GM18520 (cell line): ENCODE measurements at regions not wholly inside any gene's neighbourhood (a gene's known extent, or its start where the extent isn't known, plus 50 kb on each side); places are given as distances from the start of the nearest gene placed in this dataset.

ENCODE experiments used
- ATAC-seq: cut with Tn5 transposase; IDR thresholded peaks from one replicate; pipeline ENCODE4 v1.9.1; 2021; ENCODE audit not compliant: unreplicated experiment

- ATAC-seq: no peak
These were observed 749.1 kb upstream of the SORCS1 start for GRCh38 chr10:107913317-107914294.

GRCh38 chr10:107901076-107901475 is 736.6 kb upstream of the SORCS1 start:
- ATAC-seq: no peak

GRCh38 chr10:107900131-107900530 is 735.6 kb upstream of the SORCS1 start:
- ATAC-seq: no peak

- no peak for ATAC-seq
These were observed 735.1 kb upstream of the SORCS1 start for GRCh38 chr10:107899502-107900062.

DNA sequence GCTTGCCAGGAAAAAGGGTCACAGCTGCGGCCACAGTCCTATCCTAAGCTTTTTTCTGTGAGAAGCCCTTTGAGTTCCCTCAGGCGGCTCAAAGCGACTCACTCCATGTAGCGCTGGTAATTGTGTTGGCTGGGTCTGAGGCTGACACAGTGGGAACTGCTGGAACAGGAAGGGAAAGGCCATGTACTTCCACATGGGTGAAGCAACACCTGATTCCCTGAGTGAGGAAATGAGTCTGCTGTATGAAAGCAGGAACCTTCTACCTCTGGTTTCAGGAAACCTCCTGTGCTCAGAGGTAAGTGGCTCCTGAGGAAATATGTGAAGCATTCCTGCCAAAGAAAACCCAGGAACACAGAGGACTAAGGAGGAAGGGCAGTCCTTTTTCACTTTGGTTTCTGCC is 734.6 kb upstream of the SORCS1 start:
- no peak for ATAC-seq

DNA sequence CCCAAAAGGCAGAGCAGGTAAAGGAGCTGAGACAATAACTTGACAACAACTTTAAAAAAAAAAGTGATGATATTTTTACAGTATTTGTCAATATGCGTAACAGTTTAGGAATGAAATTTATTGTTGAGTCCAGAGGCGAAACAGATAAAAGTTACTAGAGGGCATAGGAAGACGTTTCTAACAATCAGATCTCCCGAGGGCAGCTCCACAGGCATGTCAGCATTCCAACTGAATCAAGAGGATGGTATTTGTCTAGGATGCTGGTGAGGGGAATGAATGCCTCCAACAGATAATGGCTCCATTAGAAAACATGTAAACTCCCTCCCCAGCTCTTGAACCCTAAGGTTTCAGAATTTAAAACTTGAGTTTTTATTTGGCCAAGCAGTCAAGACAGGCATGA is 733.9 kb upstream of the SORCS1 start:
- ATAC-seq: no peak

- no peak for ATAC-seq
These were observed 730.0 kb upstream of the SORCS1 start for GRCh38 chr10:107894516-107894915.

GRCh38 chr10:107889105-107889504 is 724.6 kb upstream of the SORCS1 start:
- no peak for ATAC-seq

- ATAC-seq: no peak
These were observed 715.7 kb upstream of the SORCS1 start for GRCh38 chr10:107880185-107880584.

- no peak for ATAC-seq
These were observed 708.5 kb upstream of the SORCS1 start for GRCh38 chr10:107873007-107873406.

DNA sequence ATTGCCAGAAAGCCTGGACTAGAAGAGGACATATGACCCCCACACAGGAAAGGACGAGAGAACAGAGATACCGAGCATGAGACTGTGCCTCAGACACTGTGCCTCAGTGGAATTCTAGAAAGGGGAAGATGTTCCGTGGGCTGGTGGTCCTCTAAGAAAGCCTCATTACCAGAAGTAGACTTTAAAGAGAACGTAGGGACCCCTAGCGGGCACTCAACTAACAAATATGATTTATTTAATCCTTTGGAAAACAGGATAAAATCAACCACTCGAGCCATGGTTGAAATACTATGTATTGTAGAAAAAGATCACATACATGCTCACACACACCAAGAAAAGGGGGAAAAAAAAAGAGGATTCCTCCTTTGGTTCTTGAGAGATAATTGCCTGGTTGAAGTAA is 701.2 kb upstream of the SORCS1 start:
- no peak for ATAC-seq

- no peak for ATAC-seq
These were observed 694.6 kb upstream of the SORCS1 start for GRCh38 chr10:107859065-107859464.

DNA sequence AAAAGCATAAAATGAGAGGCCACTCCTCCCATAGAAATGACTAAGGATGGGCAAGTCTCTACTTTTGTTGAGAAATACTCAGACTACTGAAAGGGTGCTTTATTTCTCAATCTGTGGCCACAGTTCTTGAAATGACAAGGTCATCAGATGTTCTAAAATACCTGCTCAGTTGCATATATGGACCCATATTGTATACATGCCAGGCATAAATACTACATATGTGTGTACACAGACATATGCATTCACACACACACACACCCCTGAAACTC is 691.5 kb upstream of the SORCS1 start:
- ATAC-seq: no peak

GRCh38 chr10:107855301-107856046 is 691.0 kb upstream of the SORCS1 start:
- ATAC-seq: no peak

- no peak for ATAC-seq
These were observed 684.3 kb upstream of the SORCS1 start for GRCh38 chr10:107848726-107849360.

- peak; percentile 93 for ATAC-seq
These were observed 683.1 kb upstream of the SORCS1 start for GRCh38 chr10:107847620-107848019.

DNA sequence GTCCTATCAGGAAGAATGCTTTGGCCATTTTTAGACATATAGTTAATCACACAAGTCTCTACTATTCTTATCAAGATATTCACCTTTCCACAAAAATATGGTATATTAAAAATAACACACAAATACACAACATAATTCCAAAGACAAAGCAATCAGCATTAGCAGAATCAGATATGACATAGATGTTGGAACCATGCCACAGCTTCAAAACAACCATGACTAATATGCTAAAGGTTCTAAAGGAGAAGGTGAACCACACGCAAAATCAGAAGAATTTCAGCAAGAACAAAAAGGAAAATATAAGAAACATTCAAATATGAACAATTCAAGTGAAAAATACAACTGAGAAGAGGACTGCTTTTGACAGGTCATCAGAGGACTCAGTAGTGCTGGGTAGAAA is 670.2 kb upstream of the SORCS1 start:
- no peak for ATAC-seq

- ATAC-seq: no peak
These were observed 667.3 kb upstream of the SORCS1 start for GRCh38 chr10:107831772-107832171.

GRCh38 chr10:107829161-107829560 is 664.7 kb upstream of the SORCS1 start:
- ATAC-seq: no peak

DNA sequence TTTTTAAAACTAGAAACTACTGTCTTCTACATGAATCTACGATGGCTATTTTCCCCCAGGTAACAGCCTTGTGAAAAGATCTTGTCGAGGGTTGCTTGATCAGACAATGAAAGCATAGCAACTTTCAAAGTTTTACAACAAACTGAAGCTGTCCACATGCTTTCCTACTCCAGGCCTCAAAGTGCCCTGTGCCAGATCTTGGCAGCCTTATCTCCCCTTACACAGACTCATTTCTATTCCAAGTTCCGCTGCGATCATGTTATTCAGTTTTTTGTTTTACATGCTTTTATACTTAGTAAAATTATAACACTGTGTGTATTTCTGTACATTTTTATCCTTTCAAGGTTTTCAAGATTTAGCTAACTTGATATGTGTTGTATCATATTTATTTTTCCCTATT is 661.7 kb upstream of the SORCS1 start:
- no peak for ATAC-seq

DNA sequence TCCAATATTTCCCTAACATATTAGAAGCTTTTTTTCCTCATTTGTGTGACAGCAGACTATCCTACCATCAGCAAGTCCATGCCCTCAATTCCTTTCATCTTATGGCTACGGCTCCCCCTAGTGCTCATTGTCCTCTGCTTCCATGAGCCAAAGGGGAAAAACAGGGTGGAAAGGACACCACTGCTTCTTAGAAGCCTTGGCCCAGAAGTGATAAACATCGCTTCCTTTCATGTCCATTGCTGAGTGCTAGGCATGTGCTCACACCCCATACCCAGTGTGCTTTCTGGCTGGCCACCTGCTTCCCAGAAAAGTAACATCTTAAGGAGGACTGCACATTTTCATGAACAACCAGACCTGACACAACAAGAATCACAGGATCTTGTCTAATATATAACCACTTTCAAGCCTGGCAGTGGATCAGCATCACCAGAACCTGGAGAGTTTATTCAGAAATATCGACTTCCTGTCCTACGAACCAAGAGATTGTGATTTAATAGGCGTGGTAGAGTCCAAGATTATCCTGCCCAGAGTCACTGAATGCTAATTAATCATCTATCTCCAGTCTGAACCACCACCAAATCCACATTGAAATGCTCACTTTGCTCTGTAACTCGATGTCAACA is 650.5 kb upstream of the SORCS1 start:
- ATAC-seq: no peak
